G401 (cell line): ENCODE measurements at regions not wholly inside any gene's neighbourhood (a gene's known extent, or its start where the extent isn't known, plus 50 kb on each side); places are given as distances from the start of the nearest gene placed in this dataset.

Experiments
- DNase-seq: peaks from one replicate; pipeline ENCODE4 v3.0.0-alpha.2; 2015; ENCODE audit warnings: low spot score
- in situ Hi-C: cut with HindIII; loops from 2 replicates; pipeline ENCODE4 v1.10.0; 2016; ENCODE audit warnings: low sequenced_read_pairs, mixed read lengths

GRCh38 chr3:178370387-178370786 lies 165.8 kb upstream of the KCNMB2 start:
- DNase-seq, result no peak
- in situ Hi-C loops, result no loop called here

DNA sequence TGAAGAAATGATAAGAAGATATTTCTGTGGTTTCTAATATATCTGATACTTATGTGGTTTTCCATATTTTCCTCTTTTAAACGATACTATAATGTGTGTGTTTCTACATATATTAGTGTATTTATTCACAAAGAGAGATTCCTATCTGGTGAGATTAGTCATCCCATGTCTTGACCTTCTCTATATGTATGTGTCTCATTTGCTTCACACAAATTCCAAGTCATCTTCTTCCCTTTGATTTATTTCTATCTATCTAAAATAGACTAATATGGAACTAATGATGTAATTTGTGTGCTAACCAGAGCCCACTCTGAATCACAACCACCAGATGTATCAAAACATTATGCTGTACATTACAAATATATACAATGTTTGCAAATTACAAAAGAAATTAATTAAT lies 154.7 kb upstream of the KCNMB2 start:
- DNase-seq, result no peak
- in situ Hi-C loops, result no loop called here

DNA sequence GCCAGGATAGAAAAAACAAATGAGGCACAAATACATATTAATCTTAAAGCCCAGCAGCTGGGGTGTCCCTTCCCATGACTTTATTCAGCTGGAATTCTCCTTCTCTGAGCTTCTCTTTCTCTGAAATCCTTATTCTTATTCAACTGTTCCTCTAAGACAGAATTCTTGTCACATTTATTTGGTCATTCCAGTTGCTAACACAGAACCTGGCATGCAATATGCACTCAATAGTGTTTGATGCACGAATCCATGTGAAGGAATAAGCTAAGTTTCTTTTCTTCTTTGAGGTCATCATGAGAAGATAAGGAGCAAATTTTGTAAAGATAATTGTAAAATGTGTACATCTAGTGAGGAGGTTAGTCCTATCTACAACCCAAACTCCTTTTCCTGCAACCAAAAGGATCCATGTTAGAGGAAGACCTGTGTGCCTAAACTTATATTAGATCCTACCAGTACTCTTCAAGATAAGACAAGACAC lies 154.2 kb upstream of the KCNMB2 start:
- peak; percentile 13 for DNase-seq
- in situ Hi-C loops, result no loop called here

DNA sequence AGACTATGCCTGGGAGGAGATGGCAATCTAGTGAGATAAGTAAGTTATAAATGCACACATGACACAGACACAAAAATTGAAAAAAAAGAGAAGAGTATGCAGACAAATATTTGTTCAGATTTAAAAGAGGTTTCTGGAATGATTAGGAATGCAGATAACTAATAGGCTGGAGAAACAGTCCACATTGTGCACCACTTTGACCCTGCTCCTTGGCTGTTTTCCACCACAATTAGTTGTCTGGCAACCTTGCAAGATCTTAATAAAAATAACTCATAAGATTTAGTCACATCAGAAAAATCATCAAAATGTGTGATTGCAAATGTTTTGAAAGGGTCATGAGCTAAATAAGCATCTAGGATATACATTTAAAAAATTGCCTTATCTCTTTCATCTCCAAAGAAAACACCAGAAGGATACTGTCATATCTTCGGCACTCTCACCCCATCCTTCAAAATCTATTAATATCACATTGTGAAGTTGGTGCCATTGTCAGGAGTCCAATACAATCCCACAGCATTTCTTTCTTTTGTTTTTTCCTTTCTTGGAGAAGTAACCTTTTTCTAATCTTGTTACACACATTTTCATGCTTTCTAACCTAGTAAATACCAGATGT lies 153.7 kb upstream of the KCNMB2 start:
- DNase-seq, result peak; percentile 69
- in situ Hi-C loops, result no loop called here

DNA sequence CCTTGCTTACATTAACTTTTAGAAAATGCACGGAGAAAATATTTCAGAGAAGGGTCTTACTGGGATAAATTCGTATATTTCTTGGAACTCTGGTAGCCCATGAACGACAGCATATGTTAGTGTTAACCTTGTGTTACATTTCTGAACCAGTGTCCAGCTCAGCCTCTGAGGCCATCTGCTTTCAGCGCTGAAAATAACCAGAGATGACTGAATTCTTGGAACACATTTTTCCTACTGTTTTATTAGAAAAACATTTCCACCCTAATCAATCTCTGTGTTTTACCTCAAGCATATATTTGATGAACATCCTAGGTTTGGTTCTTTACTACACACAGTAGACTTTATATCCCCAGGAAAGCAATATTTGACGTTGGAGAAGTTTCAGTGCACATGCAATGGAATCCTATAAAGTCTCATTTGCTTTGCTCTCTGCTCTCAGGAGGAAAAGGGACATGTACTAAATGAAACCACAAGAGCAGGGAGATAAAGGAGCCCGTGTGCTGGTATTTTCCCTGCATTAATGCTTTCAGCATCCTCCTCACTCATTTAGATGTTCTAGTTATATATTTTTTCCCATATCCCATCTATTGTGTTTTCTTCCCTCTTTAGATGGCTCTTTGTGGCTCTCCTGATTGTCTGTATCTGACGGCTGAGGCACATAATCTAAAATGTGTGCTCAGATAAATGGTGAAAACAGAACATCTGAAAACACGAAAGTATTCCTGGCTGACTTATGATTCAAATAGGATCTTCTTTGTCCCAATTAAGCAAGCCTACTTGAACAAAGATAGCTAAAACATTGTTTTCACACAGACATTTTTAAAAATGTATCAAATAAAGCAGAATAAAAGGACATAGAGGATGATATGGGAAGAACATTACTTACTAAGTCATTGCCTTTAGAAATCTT lies 151.7 kb upstream of the KCNMB2 start:
- peak; percentile 95 for DNase-seq
- in situ Hi-C loops, result no loop called here

- in situ Hi-C loops, result no loop called here
- peak; percentile 84 for DNase-seq
These were observed 150.8 kb upstream of the KCNMB2 start for GRCh38 chr3:178385280-178385952.

DNA sequence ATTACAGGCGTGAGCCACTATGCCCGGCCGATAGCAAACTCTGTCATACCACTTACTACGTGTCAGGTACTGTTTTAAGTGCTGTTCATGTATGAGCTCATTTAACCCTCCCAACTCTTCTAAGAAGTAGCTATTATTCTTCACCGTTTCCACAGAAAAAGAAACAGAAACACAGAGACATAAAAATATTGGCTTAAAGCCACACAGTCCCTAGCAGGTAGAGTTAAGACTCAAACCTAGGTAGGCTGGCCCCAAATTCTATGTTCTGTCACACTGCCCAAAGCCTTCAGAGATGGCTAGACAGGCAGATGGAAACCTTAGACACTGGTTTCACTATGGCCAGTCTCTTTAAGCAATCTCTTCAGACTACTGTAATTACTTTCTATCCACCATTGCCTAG lies 149.8 kb upstream of the KCNMB2 start:
- in situ Hi-C loops, result no loop called here
- DNase-seq, result no peak

- in situ Hi-C loops, result no loop called here
- no peak for DNase-seq
These were observed 149.4 kb upstream of the KCNMB2 start for GRCh38 chr3:178386880-178387279.

DNA sequence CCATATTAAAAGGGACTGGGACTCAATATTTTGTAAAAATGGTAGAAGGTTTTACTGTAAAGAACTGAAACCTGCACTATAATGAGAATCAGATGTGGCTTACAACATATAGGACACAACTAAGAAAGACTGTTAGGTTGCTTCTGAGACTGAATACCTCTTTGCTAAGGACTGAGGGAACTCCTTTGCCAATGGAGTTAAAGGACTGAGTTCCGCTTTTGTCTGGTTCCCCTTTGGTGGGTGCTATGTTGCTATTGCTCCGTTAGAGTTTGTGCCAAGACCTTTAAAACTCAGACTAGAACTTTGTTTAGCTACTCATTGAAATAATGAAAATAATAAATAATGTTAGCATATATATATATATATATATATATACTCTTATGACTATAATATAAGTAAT lies 147.8 kb upstream of the KCNMB2 start:
- in situ Hi-C loops, result no loop called here
- DNase-seq, result no peak

- no peak for DNase-seq
- in situ Hi-C loops, result no loop called here
These were observed 147.0 kb upstream of the KCNMB2 start for GRCh38 chr3:178389258-178389657.

DNA sequence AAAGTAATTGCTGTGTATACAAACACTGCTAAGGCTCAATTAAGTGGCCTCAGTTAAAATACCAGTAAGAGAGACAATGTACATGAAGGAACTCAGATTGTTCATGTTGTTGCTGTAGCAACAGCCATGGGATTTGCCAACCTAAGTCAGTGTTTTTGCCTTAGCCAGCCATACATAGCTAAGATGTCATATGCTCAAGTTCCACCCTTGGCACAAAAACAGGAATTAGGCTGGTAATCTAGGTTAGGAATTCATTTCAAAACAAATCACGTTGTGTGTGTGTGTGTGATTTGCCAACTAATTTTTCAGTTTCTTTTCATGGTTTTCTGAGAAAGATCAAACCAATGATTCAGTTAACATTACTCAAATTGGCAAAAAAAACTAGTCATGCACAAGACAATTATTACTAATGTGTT lies 143.7 kb upstream of the KCNMB2 start:
- in situ Hi-C loops, result no loop called here
- DNase-seq, result peak; percentile 53

DNA sequence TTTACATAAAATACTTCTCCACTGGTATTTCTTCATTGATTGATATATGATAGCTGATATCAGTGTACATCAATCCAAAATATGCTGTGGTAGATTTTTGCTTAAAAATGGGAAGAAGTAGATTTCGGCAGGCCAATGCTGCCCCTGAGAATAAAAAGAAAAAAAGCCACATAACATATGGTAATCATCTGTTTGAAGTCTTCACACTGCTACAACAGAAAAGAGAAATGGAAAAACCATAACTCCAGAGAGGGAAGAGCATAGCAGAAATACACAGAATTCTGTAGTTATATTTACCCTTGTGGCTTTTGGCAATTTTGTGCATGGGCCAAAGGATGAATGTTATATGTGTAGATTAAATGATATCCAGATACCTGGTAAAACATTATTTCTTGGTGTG lies 143.1 kb upstream of the KCNMB2 start:
- in situ Hi-C loops, result no loop called here
- DNase-seq, result peak; percentile 19

DNA sequence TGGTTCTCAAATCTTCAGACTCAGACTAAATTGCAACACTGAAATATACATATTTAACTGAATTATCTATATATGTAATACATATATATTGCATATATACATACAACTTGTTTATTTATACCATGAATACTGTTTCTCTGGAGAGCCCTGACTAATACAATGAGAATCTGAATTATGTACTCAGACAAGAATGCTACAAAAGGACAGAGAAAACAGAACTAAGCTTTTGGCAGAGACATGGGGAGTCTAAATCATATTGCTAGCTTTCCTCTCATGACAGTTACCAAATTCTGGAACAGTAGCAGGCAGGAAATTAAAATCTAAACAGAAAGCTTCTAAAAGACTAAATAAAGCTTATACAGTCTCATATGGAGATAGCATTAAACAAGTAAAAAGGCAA lies 142.4 kb upstream of the KCNMB2 start:
- in situ Hi-C loops, result no loop called here
- peak; percentile 14 for DNase-seq

DNA sequence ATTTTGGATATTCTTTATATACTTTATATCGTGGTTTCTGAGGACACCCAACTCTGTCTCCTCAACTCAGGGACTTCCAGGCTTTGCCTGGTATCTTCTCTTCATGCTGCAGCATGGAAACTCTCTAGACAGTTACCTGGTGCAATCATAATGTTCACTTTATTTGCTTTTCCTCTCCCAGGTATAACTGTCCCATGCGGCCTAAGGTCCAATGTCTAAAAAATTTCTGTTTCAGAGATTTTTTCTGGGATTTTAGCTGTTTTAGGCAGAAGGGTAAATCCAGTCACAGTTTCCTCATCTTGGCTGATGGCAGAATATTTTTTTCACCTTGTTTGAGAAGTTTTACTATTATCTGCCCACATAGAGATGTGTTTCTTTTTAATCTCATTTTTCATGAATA lies 139.9 kb upstream of the KCNMB2 start:
- DNase-seq, result no peak
- in situ Hi-C loops, result no loop called here

GRCh38 chr3:178397202-178397601 lies 139.0 kb upstream of the KCNMB2 start:
- no peak for DNase-seq
- in situ Hi-C loops, result no loop called here

GRCh38 chr3:178397836-178398235 lies 138.4 kb upstream of the KCNMB2 start:
- in situ Hi-C loops, result no loop called here
- no peak for DNase-seq

GRCh38 chr3:178404961-178405360 lies 131.3 kb upstream of the KCNMB2 start:
- DNase-seq, result no peak
- in situ Hi-C loops, result no loop called here

DNA sequence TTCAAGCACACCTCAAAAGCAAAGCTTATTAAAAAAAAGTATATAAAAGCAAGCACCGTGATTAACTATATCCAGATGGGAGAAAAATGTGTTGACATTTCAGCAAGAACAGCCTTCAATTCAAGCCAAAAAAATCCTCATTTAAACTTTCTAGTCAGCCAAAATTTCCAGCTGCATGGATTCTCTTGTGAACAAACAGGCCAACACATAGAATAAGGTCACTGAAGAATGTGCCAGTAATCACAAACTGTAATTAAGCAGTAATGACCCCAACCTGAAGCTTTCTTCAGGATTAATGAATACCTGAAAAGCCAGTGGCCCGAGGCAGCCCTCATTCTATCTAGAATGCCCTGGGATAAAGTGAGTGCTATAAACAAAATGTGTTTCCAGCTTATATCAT lies 130.7 kb upstream of the KCNMB2 start:
- DNase-seq, result peak; percentile 17
- in situ Hi-C loops, result no loop called here

GRCh38 chr3:178406206-178406605 lies 130.0 kb upstream of the KCNMB2 start:
- in situ Hi-C loops, result no loop called here
- DNase-seq, result no peak

GRCh38 chr3:178415384-178415783 lies 120.9 kb upstream of the KCNMB2 start:
- in situ Hi-C loops, result no loop called here
- DNase-seq, result no peak
